ENCODE measurements at regions not wholly inside any gene's neighbourhood (a gene's known extent, or its start where the extent isn't known, plus 50 kb on each side); places are given as distances from the start of the nearest gene placed in this dataset.

DNA sequence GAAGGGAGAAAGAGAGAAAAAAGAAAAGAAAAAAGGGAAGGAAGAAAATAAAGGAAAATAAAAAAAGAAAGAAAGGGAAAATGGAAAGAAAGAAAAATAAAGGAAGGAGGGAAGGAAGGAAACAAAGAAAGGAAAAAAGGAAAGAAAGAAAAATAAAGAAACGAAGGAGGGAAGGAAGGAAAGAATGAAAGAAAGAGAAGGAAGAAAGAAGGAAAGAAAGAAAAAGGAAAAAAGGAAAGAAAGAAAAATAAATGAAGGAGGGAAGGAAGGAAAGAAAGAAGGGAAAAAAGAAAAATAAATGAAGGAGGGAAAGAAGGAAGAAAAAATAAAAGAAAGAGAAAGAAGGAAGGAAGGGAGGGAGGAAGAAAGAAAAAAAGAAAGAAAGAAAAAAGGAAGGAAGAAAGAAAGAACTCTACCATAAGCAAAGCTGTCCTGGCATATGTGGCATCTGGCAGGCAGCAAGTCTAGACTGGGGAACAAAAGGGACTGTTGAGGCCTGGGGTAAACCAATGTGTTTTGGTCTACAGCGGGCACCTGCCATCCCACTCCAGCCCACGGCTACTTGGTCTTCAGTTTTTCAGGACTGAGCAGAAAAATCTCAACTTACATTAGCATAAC lies 86.9 kb downstream of the TFAP2C start:
- TF ChIP-seq, protein P1, sequence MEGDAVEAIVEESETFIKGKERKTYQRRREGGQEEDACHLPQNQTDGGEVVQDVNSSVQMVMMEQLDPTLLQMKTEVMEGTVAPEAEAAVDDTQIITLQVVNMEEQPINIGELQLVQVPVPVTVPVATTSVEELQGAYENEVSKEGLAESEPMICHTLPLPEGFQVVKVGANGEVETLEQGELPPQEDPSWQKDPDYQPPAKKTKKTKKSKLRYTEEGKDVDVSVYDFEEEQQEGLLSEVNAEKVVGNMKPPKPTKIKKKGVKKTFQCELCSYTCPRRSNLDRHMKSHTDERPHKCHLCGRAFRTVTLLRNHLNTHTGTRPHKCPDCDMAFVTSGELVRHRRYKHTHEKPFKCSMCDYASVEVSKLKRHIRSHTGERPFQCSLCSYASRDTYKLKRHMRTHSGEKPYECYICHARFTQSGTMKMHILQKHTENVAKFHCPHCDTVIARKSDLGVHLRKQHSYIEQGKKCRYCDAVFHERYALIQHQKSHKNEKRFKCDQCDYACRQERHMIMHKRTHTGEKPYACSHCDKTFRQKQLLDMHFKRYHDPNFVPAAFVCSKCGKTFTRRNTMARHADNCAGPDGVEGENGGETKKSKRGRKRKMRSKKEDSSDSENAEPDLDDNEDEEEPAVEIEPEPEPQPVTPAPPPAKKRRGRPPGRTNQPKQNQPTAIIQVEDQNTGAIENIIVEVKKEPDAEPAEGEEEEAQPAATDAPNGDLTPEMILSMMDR (IDR thresholded peaks at IDR 0.05) = no peak
- TF ChIP-seq POLR2AphosphoS5 (IDR thresholded peaks at IDR 0.05) = no peak
- no peak for TF ChIP-seq POLR2A (IDR thresholded peaks at IDR 0.05; ENCODE audit: low read depth)
- no peak for TF ChIP-seq EP300 (IDR thresholded peaks at IDR 0.05)

All from esophagus muscularis mucosa (tissue), 4 donors.